OCI-LY3 (cell line): ENCODE measurements at regions not wholly inside any gene's neighbourhood (a gene's known extent, or its start where the extent isn't known, plus 50 kb on each side); places are given as distances from the start of the nearest gene placed in this dataset.

Experiments used
- CTCF ChIP-seq: fragments of 200-600, 300-600 bp; sonication (generic); IDR thresholded peaks from 2 replicates; pipeline ENCODE4 v1.5.1; 2014; ENCODE audit warnings: antibody characterized with exemption, low read length, low read depth
- EZH2phosphoT487 ChIP-seq: fragments of 200-600 bp; shearing (Covaris generic); IDR thresholded peaks from 2 replicates; pipeline ENCODE4 v1.6.1; 2018; ENCODE audit warnings: antibody characterized with exemption, mixed run types, low read depth

- TF ChIP-seq CTCF = no peak
- no peak for TF ChIP-seq EZH2phosphoT487
These were observed 54.9 kb upstream of the SMOC2 start for GRCh38 chr6:168385858-168386735.
